A549 (cell line): ENCODE measurements at regions not wholly inside any gene's neighbourhood (a gene's known extent, or its start where the extent isn't known, plus 50 kb on each side); places are given as distances from the start of the nearest gene placed in this dataset.

ENCODE experiments used
- HOXB13 ChIP-seq: fragments of 250-450 bp; sonication (Bioruptor Pico); IDR thresholded peaks from 2 replicates; pipeline ENCODE4 v1.5.0; 2020; ENCODE audit warnings: low read depth, mild to moderate bottlenecking, moderate library complexity
- JUN ChIP-seq, 2 experiments: fragments of >200 bp; sonication (Bioruptor Twin); formaldehyde crosslinking; IDR thresholded peaks; 2 replicates in 1 of 2; 3 replicates in 1 of 2; pipeline ENCODE4 v1.6.1; 2016 to 2017
- USF2 ChIP-seq: fragments of 450-650 bp; IDR thresholded peaks from 2 replicates; pipeline ENCODE4 v1.6.1; 2014; ENCODE audit warnings: antibody characterized with exemption
- ZC3H11A ChIP-seq: fragments of 450-650 bp; IDR thresholded peaks from 2 replicates; pipeline ENCODE4 v1.6.1; 2014; ENCODE audit warnings: antibody characterized with exemption, mild to moderate bottlenecking
- TF ChIP-seq, protein P1 (sequence below): fragments of >200 bp; sonication (Bioruptor Twin); formaldehyde crosslinking; IDR thresholded peaks from 3 replicates; pipeline ENCODE4 v1.5.1; 2016

GRCh38 chr14:63795532-63795931 is 57.3 kb upstream of the SYNE2 start:
- TF ChIP-seq HOXB13 (no peak), JUN (IDR thresholded peaks at IDR 0.05) (no peak), USF2 (no peak), ZC3H11A (no peak)
- TF ChIP-seq, protein P1, sequence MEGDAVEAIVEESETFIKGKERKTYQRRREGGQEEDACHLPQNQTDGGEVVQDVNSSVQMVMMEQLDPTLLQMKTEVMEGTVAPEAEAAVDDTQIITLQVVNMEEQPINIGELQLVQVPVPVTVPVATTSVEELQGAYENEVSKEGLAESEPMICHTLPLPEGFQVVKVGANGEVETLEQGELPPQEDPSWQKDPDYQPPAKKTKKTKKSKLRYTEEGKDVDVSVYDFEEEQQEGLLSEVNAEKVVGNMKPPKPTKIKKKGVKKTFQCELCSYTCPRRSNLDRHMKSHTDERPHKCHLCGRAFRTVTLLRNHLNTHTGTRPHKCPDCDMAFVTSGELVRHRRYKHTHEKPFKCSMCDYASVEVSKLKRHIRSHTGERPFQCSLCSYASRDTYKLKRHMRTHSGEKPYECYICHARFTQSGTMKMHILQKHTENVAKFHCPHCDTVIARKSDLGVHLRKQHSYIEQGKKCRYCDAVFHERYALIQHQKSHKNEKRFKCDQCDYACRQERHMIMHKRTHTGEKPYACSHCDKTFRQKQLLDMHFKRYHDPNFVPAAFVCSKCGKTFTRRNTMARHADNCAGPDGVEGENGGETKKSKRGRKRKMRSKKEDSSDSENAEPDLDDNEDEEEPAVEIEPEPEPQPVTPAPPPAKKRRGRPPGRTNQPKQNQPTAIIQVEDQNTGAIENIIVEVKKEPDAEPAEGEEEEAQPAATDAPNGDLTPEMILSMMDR, result no peak
